ENCODE measurements at regions not wholly inside any gene's neighbourhood (a gene's known extent, or its start where the extent isn't known, plus 50 kb on each side); places are given as distances from the start of the nearest gene placed in this dataset.

GRCh38 chr12:124661341-124661740, 93.9 kb upstream of the NCOR2 start:
- dilution Hi-C loops (cut with HindIII; ENCODE audit: low sequenced_read_pairs, unreplicated experiment), result no loop called here
- Histone ChIP-seq H2BK20ac (ENCODE audit: low read depth, low read length) (no peak overlapping the region), H2AFZ (replicated peaks; ENCODE audit: low read length, poor library complexity) (no peak overlapping the region), H3K4ac (ENCODE audit: low read depth, low read length) (no peak overlapping the region), H3K27ac (ENCODE audit: insufficient read depth, low read length) (no peak overlapping the region), H3K23ac (ENCODE audit: low read depth, low read length) (no peak overlapping the region), H2AK9ac (replicated peaks; ENCODE audit: low read depth, low read length, poor library complexity) (no peak overlapping the region), H2AK5ac (ENCODE audit: low read depth, low read length) (no peak overlapping the region), H3K36me3 (ENCODE audit: control insufficient read depth, insufficient read depth, low read length) (no peaks in the 10 kb centered on the region), H3K56ac (ENCODE audit: extremely low read depth, insufficient read depth, low read length) (no peak overlapping the region), H3K27me3 (ENCODE audit: control insufficient read depth, insufficient read depth, low read length) (no peaks in the 10 kb centered on the region), H3K4me2 (ENCODE audit: low read depth, low read length) (no peak overlapping the region), H3K9me1 (ENCODE audit: insufficient read depth, low read length) (peaks cover 3% of the 10 kb centered on the region; the same call in 1 of the 2 replicates), H2BK120ac (ENCODE audit: low read depth, low read length) (no peak overlapping the region), H3K9me3 (ENCODE audit: control insufficient read depth, insufficient read depth, low read length) (peaks cover under 1% of the 10 kb centered on the region; the same call in 1 of the 2 replicates), H4K5ac (ENCODE audit: low read depth, low read length) (no peak overlapping the region), H3K14ac (replicated peaks; ENCODE audit: low read depth, low read length) (no peak overlapping the region), H2BK15ac (ENCODE audit: low read depth, low read length) (no peak overlapping the region), H3K18ac (ENCODE audit: low read depth, low read length) (no peak overlapping the region), H3K79me1 (ENCODE audit: low read depth in 1 of 2, low read length in 2 of 2) (no peaks in the 10 kb centered on the region), H4K20me1 (ENCODE audit: insufficient read depth, low read length) (no peaks in the 10 kb centered on the region), H3K9ac (ENCODE audit: low read depth, low read length) (no peak overlapping the region), H4K8ac (ENCODE audit: low read depth in 2 of 2, low read length in 2 of 2) (no peak overlapping the region), H4K91ac (ENCODE audit: insufficient read depth, low read depth, low read length) (no peak overlapping the region), H3K4me1 (ENCODE audit: control insufficient read depth, insufficient read depth, low read length) (peaks cover 13% of the 10 kb centered on the region), H2BK5ac (ENCODE audit: low read depth, low read length, poor library complexity, severe bottlenecking) (no peak overlapping the region), H3K4me3 (ENCODE audit: insufficient read depth, low read depth, low read length) (no peak overlapping the region)
- intact Hi-C loops (cut with micrococcal nuclease), result no loop called here
- 60% methylated on average over 5 of the region's 7 CpGs; no CpG with 5 or more reads in 1 of the 2 experiments for WGBS, 2 experiments (ENCODE audit: extremely low coverage in 2 of 2, insufficient read length in 1 of 2)
- BruUV-seq (replicated peaks), result no TSS peak
- ATAC-seq (ENCODE audit: low read depth) (no peak), DNase-seq (no peak)
- ChIA-PET CTCF (interaction anchor here (0.6 kb wide), 1 partner anchor 21 kb away, joined by 3 read pairs; no protein-coding TSS in a partner anchor), POLR2A (ENCODE audit: unreplicated experiment) (no interaction called here)
- in situ Hi-C loops (cut with MboI; ENCODE audit: low sequenced_read_pairs), result no loop called here
- TF ChIP-seq POLR2A (IDR thresholded peaks at IDR 0.05; ENCODE audit: low read depth, low read length) (no peak), RAD21 (IDR thresholded peaks at IDR 0.05; ENCODE audit: low read length) (no peak), MAZ (IDR thresholded peaks at IDR 0.05; ENCODE audit: borderline replicate concordance, low read depth, low read length) (no peak), FOS (IDR thresholded peaks at IDR 0.05; ENCODE audit: low read depth, low read length) (no peak)
- TF ChIP-seq, protein P1, sequence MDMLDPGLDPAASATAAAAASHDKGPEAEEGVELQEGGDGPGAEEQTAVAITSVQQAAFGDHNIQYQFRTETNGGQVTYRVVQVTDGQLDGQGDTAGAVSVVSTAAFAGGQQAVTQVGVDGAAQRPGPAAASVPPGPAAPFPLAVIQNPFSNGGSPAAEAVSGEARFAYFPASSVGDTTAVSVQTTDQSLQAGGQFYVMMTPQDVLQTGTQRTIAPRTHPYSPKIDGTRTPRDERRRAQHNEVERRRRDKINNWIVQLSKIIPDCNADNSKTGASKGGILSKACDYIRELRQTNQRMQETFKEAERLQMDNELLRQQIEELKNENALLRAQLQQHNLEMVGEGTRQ (IDR thresholded peaks at IDR 0.05; ENCODE audit: low read depth, low read length), result no peak

Data from IMR-90 (cell line).